ENCODE measurements at regions not wholly inside any gene's neighbourhood (a gene's known extent, or its start where the extent isn't known, plus 50 kb on each side); places are given as distances from the start of the nearest gene placed in this dataset.

DNA sequence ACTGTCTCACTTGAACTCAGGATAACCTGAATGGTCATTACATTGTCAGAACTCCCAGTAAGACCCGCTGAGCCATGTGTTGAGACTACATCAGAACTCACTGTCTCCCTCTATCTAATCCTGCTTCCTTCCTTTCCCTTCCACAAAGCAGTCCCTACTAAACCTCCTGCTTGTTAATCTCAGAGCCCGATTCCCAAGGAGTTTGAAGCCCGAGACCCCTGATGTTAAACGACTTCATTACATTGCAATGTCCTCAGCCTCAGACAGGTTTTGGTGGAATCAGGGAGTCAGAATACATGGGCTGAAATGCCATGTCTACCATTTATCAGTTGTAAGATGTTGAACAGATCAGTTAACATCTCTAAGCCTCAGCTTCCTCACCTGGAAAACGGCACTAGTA is 682.4 kb downstream of the ADGRL2 start:
- TF ChIP-seq, protein P1, sequence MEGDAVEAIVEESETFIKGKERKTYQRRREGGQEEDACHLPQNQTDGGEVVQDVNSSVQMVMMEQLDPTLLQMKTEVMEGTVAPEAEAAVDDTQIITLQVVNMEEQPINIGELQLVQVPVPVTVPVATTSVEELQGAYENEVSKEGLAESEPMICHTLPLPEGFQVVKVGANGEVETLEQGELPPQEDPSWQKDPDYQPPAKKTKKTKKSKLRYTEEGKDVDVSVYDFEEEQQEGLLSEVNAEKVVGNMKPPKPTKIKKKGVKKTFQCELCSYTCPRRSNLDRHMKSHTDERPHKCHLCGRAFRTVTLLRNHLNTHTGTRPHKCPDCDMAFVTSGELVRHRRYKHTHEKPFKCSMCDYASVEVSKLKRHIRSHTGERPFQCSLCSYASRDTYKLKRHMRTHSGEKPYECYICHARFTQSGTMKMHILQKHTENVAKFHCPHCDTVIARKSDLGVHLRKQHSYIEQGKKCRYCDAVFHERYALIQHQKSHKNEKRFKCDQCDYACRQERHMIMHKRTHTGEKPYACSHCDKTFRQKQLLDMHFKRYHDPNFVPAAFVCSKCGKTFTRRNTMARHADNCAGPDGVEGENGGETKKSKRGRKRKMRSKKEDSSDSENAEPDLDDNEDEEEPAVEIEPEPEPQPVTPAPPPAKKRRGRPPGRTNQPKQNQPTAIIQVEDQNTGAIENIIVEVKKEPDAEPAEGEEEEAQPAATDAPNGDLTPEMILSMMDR (conservative IDR thresholded peaks at IDR 0.05; ENCODE audit: low read depth, low read length): no peak
- no peak for TF ChIP-seq EZH2 (IDR thresholded peaks at IDR 0.05; ENCODE audit: borderline replicate concordance, low read depth, low read length, poor library complexity, severe bottlenecking)

Data from A673 (cell line).